Hindlimb muscle (tissue), 1 donor: ENCODE measurements at regions not wholly inside any gene's neighbourhood (a gene's known extent, or its start where the extent isn't known, plus 50 kb on each side); places are given as distances from the start of the nearest gene placed in this dataset.
"Not testable (repeated sequence)": the region's sequence is repeated elsewhere in the genome, so short reads cannot be mapped to it uniquely, and the experiment has no call there.

Source experiments
- DNase-seq: peaks from one replicate; pipeline ENCODE4 v3.0.0-alpha.2; 2013

- no peak for DNase-seq
Observed at GRCh38 chr5:19140276-19140675, 847.7 kb downstream of the CDH18 start.

GRCh38 chr5:19141937-19142524, 846.0 kb downstream of the CDH18 start:
- DNase-seq, result not testable (repeated sequence)

- DNase-seq, result not testable (repeated sequence)
Observed at GRCh38 chr5:19142713-19143414, 845.1 kb downstream of the CDH18 start.

- no peak for DNase-seq
Observed at GRCh38 chr5:19143935-19144334, 844.1 kb downstream of the CDH18 start.

- DNase-seq, result peak; percentile 42
Observed at GRCh38 chr5:19169426-19169825, 818.6 kb downstream of the CDH18 start.

GRCh38 chr5:19172926-19173470, 815.0 kb downstream of the CDH18 start:
- no peak for DNase-seq

GRCh38 chr5:19175776-19176570, 812.0 kb downstream of the CDH18 start:
- DNase-seq, result no peak

- DNase-seq, result no peak
Observed at GRCh38 chr5:19179571-19179970, 808.4 kb downstream of the CDH18 start.

- no peak for DNase-seq
Observed at GRCh38 chr5:19189176-19189575, 798.8 kb downstream of the CDH18 start.

- DNase-seq, result no peak
Observed at GRCh38 chr5:19193631-19194030, 794.4 kb downstream of the CDH18 start.

- DNase-seq, result no peak
Observed at GRCh38 chr5:19196631-19197030, 791.4 kb downstream of the CDH18 start.

- DNase-seq, result no peak
Observed at GRCh38 chr5:19200251-19200650, 787.7 kb downstream of the CDH18 start.

GRCh38 chr5:19208397-19208796, 779.6 kb downstream of the CDH18 start:
- DNase-seq, result no peak

GRCh38 chr5:19210886-19211285, 777.1 kb downstream of the CDH18 start:
- no peak for DNase-seq

- DNase-seq, result no peak
Observed at GRCh38 chr5:19229179-19229835, 758.7 kb downstream of the CDH18 start.

GRCh38 chr5:19233573-19233972, 754.4 kb downstream of the CDH18 start:
- no peak for DNase-seq

- DNase-seq, result no peak
Observed at GRCh38 chr5:19235101-19235584, 752.9 kb downstream of the CDH18 start.

- no peak for DNase-seq
Observed at GRCh38 chr5:19240170-19240569, 747.8 kb downstream of the CDH18 start.

GRCh38 chr5:19241690-19242089, 746.3 kb downstream of the CDH18 start:
- no peak for DNase-seq

GRCh38 chr5:19246191-19246590, 741.8 kb downstream of the CDH18 start:
- not testable (repeated sequence) for DNase-seq

GRCh38 chr5:19247302-19247701, 740.7 kb downstream of the CDH18 start:
- DNase-seq, result no peak

GRCh38 chr5:19256036-19256435, 732.0 kb downstream of the CDH18 start:
- DNase-seq, result no peak

GRCh38 chr5:19258686-19259085, 729.3 kb downstream of the CDH18 start:
- DNase-seq, result no peak
